H9 (cell line): ENCODE measurements at regions not wholly inside any gene's neighbourhood (a gene's known extent, or its start where the extent isn't known, plus 50 kb on each side); places are given as distances from the start of the nearest gene placed in this dataset.

ENCODE experiments used
- DNase-seq: peaks from one replicate; pipeline ENCODE4 v3.0.0-alpha.2; 2017
- H2AFZ ChIP-seq: one replicate; pipeline ENCODE4 v1.6.1; 2013; ENCODE audit warnings: mild to moderate bottlenecking, low read length, control low read depth, moderate library complexity
- H2AK5ac ChIP-seq: 2 replicates; pipeline ENCODE4 v1.6.1; 2013; ENCODE audit warnings: low read length, control low read depth, mixed read lengths; ENCODE audit not compliant: insufficient read length
- H2BK120ac ChIP-seq: one replicate; pipeline ENCODE4 v1.6.1; 2013; ENCODE audit warnings: low read depth, mild to moderate bottlenecking, low read length, control low read depth, inconsistent platforms; ENCODE audit not compliant: poor library complexity, severe bottlenecking
- H2BK12ac ChIP-seq: 2 replicates; pipeline ENCODE4 v1.6.1; 2013; ENCODE audit warnings: low read length, control low read depth, mixed read lengths, low read depth; ENCODE audit not compliant: insufficient read length
- H2BK15ac ChIP-seq: 2 replicates; pipeline ENCODE4 v1.6.1; 2013; ENCODE audit warnings: low read depth, low read length, control low read depth
- H2BK20ac ChIP-seq: one replicate; pipeline ENCODE4 v1.6.1; 2013; ENCODE audit warnings: low read depth, mild to moderate bottlenecking, low read length, control low read depth, inconsistent platforms; ENCODE audit not compliant: poor library complexity, severe bottlenecking
- H2BK5ac ChIP-seq: 2 replicates; pipeline ENCODE4 v1.6.1; 2013; ENCODE audit warnings: low read length, control low read depth, mixed read lengths; ENCODE audit not compliant: insufficient read length
- H3K14ac ChIP-seq: 2 replicates; pipeline ENCODE4 v1.6.1; 2013; ENCODE audit warnings: low read length, control low read depth; ENCODE audit not compliant: insufficient read depth
- H3K18ac ChIP-seq: 2 replicates; pipeline ENCODE4 v1.6.1; 2013; ENCODE audit warnings: low read depth, mild to moderate bottlenecking, mixed read lengths, low read length, control low read depth; ENCODE audit not compliant: insufficient read length
- H3K23ac ChIP-seq: 2 replicates; pipeline ENCODE4 v1.6.1; 2013; ENCODE audit warnings: low read length, control low read depth, mixed read lengths, low read depth; ENCODE audit not compliant: insufficient read length
- H3K23me2 ChIP-seq: 2 replicates; pipeline ENCODE4 v1.6.1; 2013; ENCODE audit warnings: low read depth, mild to moderate bottlenecking, mixed read lengths, low read length, control low read depth; ENCODE audit not compliant: insufficient read length, poor library complexity, severe bottlenecking
- H3K27ac ChIP-seq: 2 replicates; pipeline ENCODE4 v1.5.1; 2013; ENCODE audit warnings: low read length, control low read depth, mixed read lengths, low read depth; ENCODE audit not compliant: insufficient read length
- H3K27me3 ChIP-seq: 2 replicates; pipeline ENCODE4 v1.6.1; 2013; ENCODE audit warnings: low read length, control low read depth, inconsistent platforms; ENCODE audit not compliant: insufficient read depth
- H3K4ac ChIP-seq: 2 replicates; pipeline ENCODE4 v1.6.1; 2013; ENCODE audit warnings: low read depth, mild to moderate bottlenecking, control low read depth, inconsistent platforms, low read length, moderate library complexity
- H3K4me1 ChIP-seq: 2 replicates; pipeline ENCODE4 v1.6.1; 2013; ENCODE audit warnings: low read length, control low read depth, inconsistent platforms; ENCODE audit not compliant: insufficient read depth
- H3K4me2 ChIP-seq: 2 replicates; pipeline ENCODE4 v1.6.1; 2013; ENCODE audit warnings: low read length, control low read depth, mixed read lengths; ENCODE audit not compliant: insufficient read length, insufficient read depth
- H3K56ac ChIP-seq: 2 replicates; pipeline ENCODE4 v1.6.1; 2013; ENCODE audit warnings: low read depth, mild to moderate bottlenecking, mixed read lengths, low read length, control low read depth; ENCODE audit not compliant: insufficient read length
- H3K79me1 ChIP-seq: 2 replicates; pipeline ENCODE4 v1.6.1; 2013; ENCODE audit warnings: low read depth, mild to moderate bottlenecking, moderate library complexity, low read length, control low read depth, inconsistent platforms; ENCODE audit not compliant: insufficient read depth, poor library complexity, severe bottlenecking
- H3K79me2 ChIP-seq: 2 replicates; pipeline ENCODE4 v1.6.1; 2013; ENCODE audit warnings: low read length, control low read depth, inconsistent platforms; ENCODE audit not compliant: insufficient read depth
- H3K9ac ChIP-seq: 2 replicates; pipeline ENCODE4 v1.6.1; 2013; ENCODE audit warnings: low read length, control low read depth, mixed read lengths; ENCODE audit not compliant: insufficient read length; ENCODE audit errors: extremely low read depth
- H3K9me3 ChIP-seq: one replicate; pipeline ENCODE4 v1.6.1; 2013; ENCODE audit warnings: low read depth, low read length, inconsistent platforms; ENCODE audit not compliant: control insufficient read depth
- H3T11ph ChIP-seq: one replicate; pipeline ENCODE4 v1.6.1; 2013; ENCODE audit warnings: mild to moderate bottlenecking, low read length, control low read depth, inconsistent platforms
- H4K20me1 ChIP-seq: one replicate; pipeline ENCODE4 v1.6.1; 2013; ENCODE audit not compliant: control insufficient read depth, insufficient read length, insufficient read depth
- H4K5ac ChIP-seq: 2 replicates; pipeline ENCODE4 v1.6.1; 2013; ENCODE audit warnings: low read depth, mild to moderate bottlenecking, mixed read lengths, low read length, control low read depth; ENCODE audit not compliant: insufficient read length
- H4K8ac ChIP-seq: replicated peaks from 2 replicates; pipeline ENCODE4 v1.6.1; 2013; ENCODE audit warnings: low read length, control low read depth, mixed read lengths, low read depth; ENCODE audit not compliant: insufficient read length
- H4K91ac ChIP-seq: 2 replicates; pipeline ENCODE4 v1.6.1; 2013; ENCODE audit warnings: low read depth, mild to moderate bottlenecking, moderate library complexity, mixed read lengths, low read length, control low read depth; ENCODE audit not compliant: insufficient read length
- H3K27ac Mint-ChIP-seq, 3 experiments: 2 replicates in 2 of 3; 3 replicates in 1 of 3; pipeline ENCODE4 v1.8.0; 2020 to 2021; ENCODE audit warnings: mixed read lengths in 3 of 3, mild to moderate bottlenecking in 1 of 3, moderate library complexity in 1 of 3
- H3K27me3 Mint-ChIP-seq: 2 replicates; pipeline ENCODE4 v1.8.0; 2021; ENCODE audit warnings: low read depth, mild to moderate bottlenecking, moderate library complexity, mixed read lengths
- H3K36me3 Mint-ChIP-seq, 3 experiments: 2 replicates in 2 of 3; 3 replicates in 1 of 3; pipeline ENCODE4 v1.8.0; 2020 to 2021; ENCODE audit warnings: low read depth in 3 of 3, mixed read lengths in 3 of 3; ENCODE audit not compliant: insufficient read depth in 1 of 3
- H3K4me1 Mint-ChIP-seq, 2 experiments: 2 replicates each; pipeline ENCODE4 v1.8.0; 2020; ENCODE audit warnings: mixed read lengths in 2 of 2
- H3K4me3 Mint-ChIP-seq, 2 experiments: 2 replicates in 1 of 2; 3 replicates in 1 of 2; pipeline ENCODE4 v1.8.0; 2020 to 2021; ENCODE audit warnings: mild to moderate bottlenecking in 2 of 2, mixed read lengths in 2 of 2, moderate library complexity in 1 of 2
- H3K9me3 Mint-ChIP-seq, 2 experiments: 2 replicates in 1 of 2; 3 replicates in 1 of 2; pipeline ENCODE4 v1.8.0; 2020; ENCODE audit warnings: mild to moderate bottlenecking in 2 of 2, mixed read lengths in 2 of 2, moderate library complexity in 1 of 2
- WGBS: extraction: QIAGEN DNeasy Blood & Tissue Kit; methylation state at CpG from one replicate; pipeline ENCODE4 v1.1.7; 2013; ENCODE audit warnings: missing lambda C conversion rate, low lambda C conversion rate, mixed read lengths; ENCODE audit not compliant: insufficient read length; ENCODE audit errors: extremely low coverage; 5-methylcytosine and 5-hydroxymethylcytosine counted together
- TF ChIP-seq, protein P1 (sequence below): fragments of 200-600 bp; sonication (generic); conservative IDR thresholded peaks from 3 replicates; pipeline ENCODE4 v1.8.0; 2021; ENCODE audit warnings: antibody characterized with exemption, mild to moderate bottlenecking

DNA sequence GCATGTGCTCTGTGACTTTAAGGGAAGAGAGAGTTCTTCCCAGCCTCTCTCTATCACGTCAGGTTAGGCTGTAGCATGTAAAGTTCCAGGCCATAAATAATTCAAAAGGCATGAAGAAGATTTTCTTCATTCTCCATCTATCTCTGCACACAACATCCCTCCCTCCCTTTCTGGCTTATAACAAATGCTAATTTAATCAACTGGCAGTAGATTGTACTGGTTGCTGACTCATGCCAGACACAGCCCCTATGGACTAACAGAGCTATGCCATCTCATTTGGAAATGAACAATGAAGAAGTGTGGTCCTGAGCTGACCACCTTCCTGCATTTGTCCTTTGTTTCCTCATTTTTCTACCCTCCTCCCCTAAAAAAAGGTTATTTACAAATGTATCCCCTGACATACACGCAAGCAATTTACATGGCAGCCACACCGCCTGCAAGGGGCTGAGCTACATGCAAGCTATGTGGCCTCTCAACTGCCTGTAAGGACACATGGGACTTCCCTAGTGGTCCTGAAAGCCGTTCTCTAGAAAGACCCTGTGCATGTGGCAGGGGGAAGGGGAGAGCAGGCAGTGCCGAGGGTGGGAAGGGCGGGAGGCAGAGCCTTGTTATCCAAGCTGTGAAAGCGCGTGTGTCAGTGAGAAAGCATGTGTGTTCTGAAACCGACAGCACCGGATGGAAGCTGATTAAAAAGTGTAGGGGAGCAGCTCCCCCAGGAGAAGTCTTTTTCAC is 90.9 kb upstream of the KLF7 start:
- Histone ChIP-seq H4K91ac (no peak overlapping the region), H2BK120ac (no peak overlapping the region), H2BK15ac (no peak overlapping the region), H3K4me2 (no peak overlapping the region), H3K23me2 (no peaks in the 10 kb centered on the region), H3K9me3 (no peaks in the 10 kb centered on the region), H3K4me1 (peaks cover 8% of the 10 kb centered on the region; the same call in 1 of the 2 replicates), H2BK20ac (no peak overlapping the region), H3K18ac (no peak overlapping the region), H3K27ac (no peak overlapping the region), H3K56ac (no peak overlapping the region), H4K5ac (no peak overlapping the region), H2AFZ (no peak overlapping the region), H2AK5ac (no peak overlapping the region), H2BK5ac (no peak overlapping the region), H3K4ac (no peak overlapping the region), H3T11ph (no peak overlapping the region), H3K79me2 (no peaks in the 10 kb centered on the region), H4K8ac (no peak overlapping the region), H2BK12ac (no peak overlapping the region), H3K14ac (no peak overlapping the region), H3K23ac (no peak overlapping the region), H4K20me1 (no peaks in the 10 kb centered on the region), H3K79me1 (no peaks in the 10 kb centered on the region), H3K9ac (no peak overlapping the region), H3K27me3 (no peaks in the 10 kb centered on the region)
- H3K4me1 Mint-ChIP-seq = peaks cover 40 to 41% of the 10 kb centered on the region in 2 experiments
- H3K36me3 Mint-ChIP-seq = no peaks in the 10 kb centered on the region
- no peak for DNase-seq
- WGBS = no CpG with 5 or more reads among the region's 10 CpGs
- H3K9me3 Mint-ChIP-seq = no peaks in the 10 kb centered on the region
- peaks cover 5% of the 10 kb centered on the region for H3K27me3 Mint-ChIP-seq
- H3K4me3 Mint-ChIP-seq = no peak overlapping the region
- H3K27ac Mint-ChIP-seq = no peak overlapping the region
- TF ChIP-seq, protein P1, sequence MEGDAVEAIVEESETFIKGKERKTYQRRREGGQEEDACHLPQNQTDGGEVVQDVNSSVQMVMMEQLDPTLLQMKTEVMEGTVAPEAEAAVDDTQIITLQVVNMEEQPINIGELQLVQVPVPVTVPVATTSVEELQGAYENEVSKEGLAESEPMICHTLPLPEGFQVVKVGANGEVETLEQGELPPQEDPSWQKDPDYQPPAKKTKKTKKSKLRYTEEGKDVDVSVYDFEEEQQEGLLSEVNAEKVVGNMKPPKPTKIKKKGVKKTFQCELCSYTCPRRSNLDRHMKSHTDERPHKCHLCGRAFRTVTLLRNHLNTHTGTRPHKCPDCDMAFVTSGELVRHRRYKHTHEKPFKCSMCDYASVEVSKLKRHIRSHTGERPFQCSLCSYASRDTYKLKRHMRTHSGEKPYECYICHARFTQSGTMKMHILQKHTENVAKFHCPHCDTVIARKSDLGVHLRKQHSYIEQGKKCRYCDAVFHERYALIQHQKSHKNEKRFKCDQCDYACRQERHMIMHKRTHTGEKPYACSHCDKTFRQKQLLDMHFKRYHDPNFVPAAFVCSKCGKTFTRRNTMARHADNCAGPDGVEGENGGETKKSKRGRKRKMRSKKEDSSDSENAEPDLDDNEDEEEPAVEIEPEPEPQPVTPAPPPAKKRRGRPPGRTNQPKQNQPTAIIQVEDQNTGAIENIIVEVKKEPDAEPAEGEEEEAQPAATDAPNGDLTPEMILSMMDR = no peak
